ENCODE measurements at regions not wholly inside any gene's neighbourhood (a gene's known extent, or its start where the extent isn't known, plus 50 kb on each side); places are given as distances from the start of the nearest gene placed in this dataset.

DNA sequence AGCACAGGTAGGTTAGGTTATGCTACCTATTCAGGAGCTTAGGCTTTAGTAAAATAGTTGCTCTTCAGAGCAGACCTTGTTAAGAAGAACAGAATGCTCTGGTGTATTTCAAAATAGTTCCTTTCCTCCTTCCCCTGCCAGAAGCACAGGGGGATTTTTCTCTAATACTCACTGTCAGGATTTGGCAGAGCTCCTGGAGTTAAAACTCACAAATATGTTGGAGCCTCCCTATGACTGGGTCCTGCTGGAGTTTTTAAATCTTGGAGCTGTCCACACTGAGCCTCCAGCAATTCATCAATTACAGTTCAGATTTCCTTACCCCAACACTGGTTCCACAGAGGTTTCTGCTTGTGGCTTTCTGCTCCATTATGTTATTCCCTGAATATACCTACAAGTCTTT lies 1233.8 kb upstream of the WWC1 start:
- DNase-seq (ENCODE audit: extremely low read depth, low read depth), result no peak
- TF ChIP-seq, protein P1, sequence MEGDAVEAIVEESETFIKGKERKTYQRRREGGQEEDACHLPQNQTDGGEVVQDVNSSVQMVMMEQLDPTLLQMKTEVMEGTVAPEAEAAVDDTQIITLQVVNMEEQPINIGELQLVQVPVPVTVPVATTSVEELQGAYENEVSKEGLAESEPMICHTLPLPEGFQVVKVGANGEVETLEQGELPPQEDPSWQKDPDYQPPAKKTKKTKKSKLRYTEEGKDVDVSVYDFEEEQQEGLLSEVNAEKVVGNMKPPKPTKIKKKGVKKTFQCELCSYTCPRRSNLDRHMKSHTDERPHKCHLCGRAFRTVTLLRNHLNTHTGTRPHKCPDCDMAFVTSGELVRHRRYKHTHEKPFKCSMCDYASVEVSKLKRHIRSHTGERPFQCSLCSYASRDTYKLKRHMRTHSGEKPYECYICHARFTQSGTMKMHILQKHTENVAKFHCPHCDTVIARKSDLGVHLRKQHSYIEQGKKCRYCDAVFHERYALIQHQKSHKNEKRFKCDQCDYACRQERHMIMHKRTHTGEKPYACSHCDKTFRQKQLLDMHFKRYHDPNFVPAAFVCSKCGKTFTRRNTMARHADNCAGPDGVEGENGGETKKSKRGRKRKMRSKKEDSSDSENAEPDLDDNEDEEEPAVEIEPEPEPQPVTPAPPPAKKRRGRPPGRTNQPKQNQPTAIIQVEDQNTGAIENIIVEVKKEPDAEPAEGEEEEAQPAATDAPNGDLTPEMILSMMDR (IDR thresholded peaks at IDR 0.05; ENCODE audit: low read depth, low read length), result no peak

DNA sequence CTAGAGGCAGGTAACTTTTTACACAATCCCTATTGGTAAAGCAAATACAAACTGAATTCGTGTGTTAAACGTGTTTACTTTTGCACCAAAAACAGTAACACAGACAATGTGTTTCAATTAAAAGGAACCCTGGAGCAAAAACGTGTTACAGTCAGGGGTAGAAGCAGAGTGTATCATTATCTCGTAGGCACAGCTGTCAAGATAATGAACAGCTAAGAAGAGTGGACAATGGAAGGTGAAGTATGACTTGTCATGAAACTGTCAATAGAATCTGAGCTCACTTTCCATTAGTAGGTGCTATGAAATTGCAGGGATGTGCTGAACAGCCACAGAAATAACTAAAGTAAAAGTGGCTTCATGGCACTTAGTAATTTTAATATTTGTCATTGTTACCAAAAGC lies 1229.8 kb upstream of the WWC1 start:
- TF ChIP-seq, protein P1 (IDR thresholded peaks at IDR 0.05; ENCODE audit: low read depth, low read length), result no peak
- no peak for DNase-seq (ENCODE audit: extremely low read depth, low read depth)

DNA sequence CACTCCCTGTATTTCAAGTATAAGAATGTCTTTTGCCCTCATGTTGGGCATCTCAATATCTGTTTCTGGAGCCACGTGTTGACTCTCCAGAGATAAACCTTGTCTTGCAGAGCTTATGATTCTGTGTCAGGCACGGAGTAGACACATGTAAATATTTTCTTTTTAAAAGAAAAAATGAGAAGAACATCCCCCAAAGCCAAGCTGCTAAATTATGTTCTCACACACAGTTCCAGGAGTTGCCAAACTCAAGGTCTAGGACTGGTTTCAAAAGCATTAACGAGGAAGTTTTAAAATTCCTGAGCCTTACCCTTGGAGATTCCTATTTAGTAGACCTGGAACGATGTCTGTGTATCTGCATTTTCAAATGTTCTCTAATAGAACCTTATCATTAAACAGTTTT lies 1228.3 kb upstream of the WWC1 start:
- TF ChIP-seq, protein P1 (IDR thresholded peaks at IDR 0.05; ENCODE audit: low read depth, low read length), result no peak
- no peak for DNase-seq (ENCODE audit: extremely low read depth, low read depth)

DNA sequence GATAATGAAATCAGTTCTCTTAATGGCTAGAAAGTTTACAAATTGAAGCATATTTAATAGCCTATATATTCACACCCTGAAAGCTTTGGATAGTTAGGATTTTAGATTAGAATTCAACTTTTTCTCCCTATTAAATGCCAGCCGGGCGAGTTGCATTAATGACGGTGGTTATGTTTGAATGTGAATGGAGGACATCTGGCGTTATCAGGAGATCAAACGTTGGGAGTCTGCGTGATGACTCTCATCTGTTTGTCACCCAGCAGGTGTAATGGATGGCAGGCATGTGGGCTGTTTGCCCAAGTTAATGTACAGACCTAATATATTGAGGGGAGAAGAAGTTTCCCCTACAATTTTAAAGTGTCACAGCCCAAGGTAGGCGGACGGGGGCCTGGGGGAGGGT lies 1227.7 kb upstream of the WWC1 start:
- DNase-seq (ENCODE audit: extremely low read depth, low read depth), result no peak
- TF ChIP-seq, protein P1 (IDR thresholded peaks at IDR 0.05; ENCODE audit: low read depth, low read length), result no peak

DNA sequence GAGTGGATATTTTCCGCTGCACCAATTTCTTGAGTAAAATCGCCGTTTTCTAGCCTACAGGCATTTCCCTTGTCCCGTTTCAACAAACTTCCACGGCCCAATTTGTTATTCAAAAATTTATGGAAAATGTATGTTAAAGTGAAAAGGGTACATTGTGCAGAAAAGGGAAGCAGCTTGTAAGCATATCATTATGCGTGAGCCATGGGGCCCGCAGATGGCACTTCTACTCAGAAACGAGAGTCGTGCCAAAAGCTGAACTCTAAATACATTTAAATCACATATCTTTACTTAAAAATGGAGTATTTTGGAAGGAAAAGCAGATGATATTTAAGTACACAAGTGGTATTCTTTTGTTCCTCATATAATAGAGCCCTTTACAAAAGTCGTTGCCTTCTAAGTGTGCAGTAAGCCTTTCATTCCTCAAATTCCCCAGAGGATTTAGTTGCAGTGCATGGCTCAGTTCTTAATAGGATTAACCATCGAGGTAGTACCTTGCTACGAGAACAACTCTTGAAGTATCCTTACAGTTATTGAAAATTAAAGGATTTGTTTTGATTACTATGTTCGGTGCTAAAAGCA lies 1227.2 kb upstream of the WWC1 start:
- DNase-seq (ENCODE audit: extremely low read depth, low read depth), result no peak
- TF ChIP-seq, protein P1 (IDR thresholded peaks at IDR 0.05; ENCODE audit: low read depth, low read length), result no peak

DNA sequence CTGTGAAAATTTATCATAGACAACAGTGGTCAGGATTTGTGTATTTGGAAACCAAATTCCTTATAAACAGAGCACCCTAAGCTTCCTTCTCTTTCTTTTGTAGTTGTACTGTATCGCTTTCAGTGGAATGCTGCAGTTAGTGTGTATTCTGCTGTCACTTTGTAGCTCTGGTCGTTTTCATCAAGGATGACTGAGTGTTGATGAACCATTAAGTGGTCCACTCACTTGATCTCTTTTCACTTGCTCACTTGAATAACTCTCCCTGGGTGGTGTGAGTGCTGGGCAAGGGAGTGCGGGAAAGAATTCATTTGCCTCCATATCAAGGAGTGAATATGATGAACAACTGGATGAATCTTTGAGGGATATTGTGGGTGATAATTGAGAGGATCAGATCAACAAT lies 1225.7 kb upstream of the WWC1 start:
- TF ChIP-seq, protein P1 (IDR thresholded peaks at IDR 0.05; ENCODE audit: low read depth, low read length), result no peak
- no peak for DNase-seq (ENCODE audit: extremely low read depth, low read depth)

DNA sequence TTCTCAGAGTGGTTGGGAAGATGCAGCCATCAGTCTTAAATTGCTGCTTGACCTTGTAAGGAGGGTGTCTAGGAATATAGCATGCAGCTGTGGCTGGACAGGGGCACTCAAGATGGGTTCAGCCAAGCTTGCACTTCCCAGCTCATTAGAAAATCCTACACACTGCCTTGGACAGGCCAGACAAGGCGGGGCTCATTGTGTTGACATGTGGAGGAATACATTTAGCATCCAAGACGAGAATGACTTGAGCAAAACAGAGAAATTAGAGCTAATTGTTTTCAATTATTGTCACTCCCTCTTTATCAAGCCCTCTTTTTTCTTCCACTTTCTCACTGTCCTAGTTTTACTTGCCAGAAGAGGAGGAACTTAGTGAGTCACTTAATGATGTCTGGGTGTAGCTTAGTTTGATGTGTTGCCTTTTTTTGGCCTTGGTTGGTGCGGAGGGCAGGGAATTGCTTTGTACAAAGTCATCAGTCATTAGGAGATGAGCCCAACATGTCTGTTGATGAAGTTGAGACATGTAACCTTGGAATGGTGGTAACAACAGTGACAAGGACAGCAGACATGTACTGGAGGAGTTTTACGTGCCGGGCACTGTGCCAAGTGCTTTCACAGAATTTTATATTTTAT lies 1219.3 kb upstream of the WWC1 start:
- TF ChIP-seq, protein P1 (IDR thresholded peaks at IDR 0.05; ENCODE audit: low read depth, low read length), result no peak
- no peak for DNase-seq (ENCODE audit: extremely low read depth, low read depth)
